SIG-M5 treated with dmso at 0.1 percent for 504 hours (cell line): ENCODE measurements at regions not wholly inside any gene's neighbourhood (a gene's known extent, or its start where the extent isn't known, plus 50 kb on each side); places are given as distances from the start of the nearest gene placed in this dataset.
"Not testable (repeated sequence)": the region's sequence is repeated elsewhere in the genome, so short reads cannot be mapped to it uniquely, and the experiment has no call there.

Experiments used
- DNase-seq: peaks from one replicate; lab custom pipeline; 2025; ENCODE audit not compliant: unreplicated experiment; lab: John Stamatoyannopoulos, UW

DNA sequence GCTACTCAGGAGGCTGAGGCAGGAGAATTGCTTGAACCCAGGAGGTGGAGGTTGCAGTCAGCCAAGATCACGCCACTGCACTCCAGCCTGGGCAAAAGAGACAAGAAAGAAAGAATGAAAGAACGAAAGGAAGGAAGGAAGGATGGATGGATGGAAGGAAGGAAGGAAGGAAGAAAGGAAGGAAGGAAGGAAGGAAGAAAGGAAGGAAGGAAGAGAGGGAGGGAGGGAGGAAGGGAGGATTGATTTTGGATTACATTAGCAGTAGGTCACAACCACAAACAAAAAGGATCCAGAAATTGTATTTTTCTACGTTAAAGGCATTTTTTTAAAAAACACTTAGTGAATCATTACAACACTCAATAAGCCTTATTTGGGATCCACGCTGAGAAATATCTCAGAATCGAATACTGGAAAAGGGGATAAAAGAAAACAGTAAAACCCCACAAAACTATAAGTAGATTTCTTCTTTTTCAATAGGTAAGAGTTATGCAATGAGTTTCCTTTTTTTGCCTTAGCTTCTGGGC is 136.9 kb upstream of the FREM1 start:
- DNase-seq, result no peak

DNA sequence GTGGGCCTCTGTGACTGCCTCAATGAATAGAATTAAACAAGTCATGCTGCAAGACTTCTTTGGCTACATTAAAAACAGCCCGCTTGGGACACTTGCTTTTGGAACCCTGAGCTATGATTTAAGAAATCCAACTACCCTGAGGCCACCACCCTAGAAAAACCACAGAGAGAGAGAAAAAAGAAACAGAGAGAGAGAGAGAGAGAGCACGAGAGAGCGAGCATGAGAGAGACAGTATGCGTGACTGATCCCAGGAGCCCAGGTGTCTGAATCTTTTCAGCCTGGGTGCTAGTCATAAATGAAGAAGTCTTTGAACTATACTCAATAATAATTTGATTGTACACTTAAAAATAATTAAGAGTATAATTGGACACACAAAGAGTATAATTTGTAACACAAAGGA is 123.1 kb upstream of the FREM1 start:
- no peak for DNase-seq

DNA sequence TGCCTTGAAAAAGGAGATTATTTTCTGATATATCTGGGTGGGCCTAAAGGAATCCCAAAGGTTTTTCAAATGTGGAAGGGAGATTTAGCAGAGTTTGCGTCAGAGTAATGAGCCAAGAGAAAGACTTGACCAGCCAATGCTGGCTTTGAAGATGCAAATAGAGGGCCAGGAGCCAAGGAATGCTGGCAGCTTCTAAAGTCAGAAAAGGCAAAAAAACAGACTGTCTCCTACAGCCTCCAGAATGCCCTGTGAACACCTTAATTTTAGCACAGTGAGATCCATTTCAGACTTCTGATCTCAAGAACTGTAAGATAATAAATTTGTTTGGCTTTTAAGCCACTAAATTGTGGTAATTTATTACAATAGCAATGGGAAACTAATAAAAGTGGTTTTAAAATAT is 122.6 kb upstream of the FREM1 start:
- DNase-seq, result no peak

DNA sequence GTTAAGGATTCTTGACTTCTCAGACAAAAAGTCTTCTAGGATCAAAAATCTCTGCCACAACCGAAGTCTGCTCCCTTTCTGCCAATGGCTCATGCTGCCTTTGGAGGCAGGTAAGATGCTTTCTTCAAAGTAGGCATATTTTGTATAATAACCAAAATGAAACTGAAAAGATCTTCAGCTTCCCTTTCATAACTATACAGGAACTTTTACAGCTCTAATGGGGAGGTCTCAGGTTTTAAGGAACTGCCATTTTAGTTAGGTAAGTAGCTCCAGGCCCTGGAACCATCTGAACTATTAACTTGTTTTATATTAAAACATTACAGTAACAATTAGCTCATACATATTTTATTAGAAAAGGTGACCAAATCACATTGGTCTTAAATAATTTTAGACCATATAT is 110.9 kb upstream of the FREM1 start:
- no peak for DNase-seq

DNA sequence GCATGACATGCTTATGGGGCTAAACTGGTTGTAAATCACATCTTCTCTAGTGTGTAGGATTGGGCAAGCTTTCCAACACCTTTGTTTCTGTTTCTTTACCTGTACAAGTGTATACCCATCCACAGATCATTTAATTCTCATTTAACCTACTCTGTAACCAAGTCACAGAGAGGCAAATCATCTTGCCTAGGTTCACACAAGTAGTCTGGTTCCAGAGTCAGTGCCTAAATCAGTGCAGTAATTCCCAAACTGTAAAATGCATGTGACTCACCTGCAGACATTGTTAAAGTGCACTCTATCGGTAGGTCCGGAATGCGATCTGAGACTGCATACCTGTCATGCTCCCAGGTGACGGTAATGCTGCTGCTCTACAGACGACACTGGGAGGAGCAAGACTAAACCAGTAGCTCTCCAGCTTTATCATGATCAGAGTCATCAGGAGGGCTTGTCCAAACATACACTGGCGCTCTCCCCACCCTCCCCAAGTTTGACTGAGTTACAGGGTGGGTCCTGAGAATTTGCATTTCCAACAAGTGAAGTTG is 107.9 kb upstream of the FREM1 start:
- no peak for DNase-seq

DNA sequence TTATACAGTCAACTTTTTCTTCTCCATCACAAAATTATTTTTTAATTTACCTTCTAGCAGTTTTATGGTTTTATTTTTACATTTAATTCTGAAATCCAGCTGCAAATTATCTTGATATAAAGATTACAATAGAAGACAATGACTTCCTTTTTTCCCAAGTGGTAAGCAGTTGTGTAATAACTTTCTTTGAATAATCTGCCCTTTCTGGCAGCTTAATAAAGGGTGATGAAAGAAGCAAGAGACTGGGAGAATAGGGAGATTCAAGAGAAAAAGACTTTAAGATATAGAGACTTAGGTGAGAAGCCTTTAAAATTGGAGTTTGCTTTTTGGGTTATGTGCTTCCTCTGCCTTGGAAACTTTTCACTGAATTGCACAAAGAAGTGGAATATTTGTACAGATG is 100.4 kb upstream of the FREM1 start:
- DNase-seq, result no peak

DNA sequence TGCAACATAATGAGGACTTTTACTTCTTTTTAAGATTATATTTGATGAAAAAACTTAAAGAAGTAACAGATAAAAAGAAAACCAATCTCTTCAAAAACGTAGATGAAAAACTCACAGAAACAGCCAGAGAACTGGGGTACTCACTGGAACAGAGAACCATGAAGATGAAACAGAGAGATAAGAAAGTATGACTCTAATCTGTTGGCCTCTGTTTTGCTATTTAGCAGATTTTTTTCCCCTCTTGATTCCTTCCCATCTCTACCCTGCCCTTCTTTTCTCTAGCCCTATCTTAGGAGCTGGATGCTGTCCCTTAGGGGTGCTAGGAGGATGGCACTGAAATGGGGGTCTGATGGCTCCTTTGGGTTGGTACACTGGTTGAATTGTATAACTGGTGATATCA is 97.5 kb upstream of the FREM1 start:
- DNase-seq, result no peak

DNA sequence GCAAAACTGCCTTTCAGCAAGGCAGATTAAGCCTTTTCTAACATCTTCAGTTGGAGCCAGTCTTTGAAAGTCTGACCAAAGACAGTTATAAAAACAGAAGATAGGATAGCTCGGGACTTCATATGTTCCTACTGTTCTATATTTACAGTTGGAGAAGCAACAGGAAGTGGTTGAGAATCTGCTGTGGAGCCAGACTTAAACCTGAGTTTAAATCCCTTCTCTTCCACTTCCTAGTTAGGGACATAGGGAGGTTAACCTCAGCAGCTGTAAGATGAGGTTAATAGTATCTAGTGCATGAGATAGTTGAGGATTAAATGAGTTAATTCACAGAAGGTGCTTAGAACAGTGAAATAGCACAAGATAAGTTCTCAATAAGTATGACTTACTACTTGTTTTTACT is 84.5 kb upstream of the FREM1 start:
- DNase-seq, result no peak

DNA sequence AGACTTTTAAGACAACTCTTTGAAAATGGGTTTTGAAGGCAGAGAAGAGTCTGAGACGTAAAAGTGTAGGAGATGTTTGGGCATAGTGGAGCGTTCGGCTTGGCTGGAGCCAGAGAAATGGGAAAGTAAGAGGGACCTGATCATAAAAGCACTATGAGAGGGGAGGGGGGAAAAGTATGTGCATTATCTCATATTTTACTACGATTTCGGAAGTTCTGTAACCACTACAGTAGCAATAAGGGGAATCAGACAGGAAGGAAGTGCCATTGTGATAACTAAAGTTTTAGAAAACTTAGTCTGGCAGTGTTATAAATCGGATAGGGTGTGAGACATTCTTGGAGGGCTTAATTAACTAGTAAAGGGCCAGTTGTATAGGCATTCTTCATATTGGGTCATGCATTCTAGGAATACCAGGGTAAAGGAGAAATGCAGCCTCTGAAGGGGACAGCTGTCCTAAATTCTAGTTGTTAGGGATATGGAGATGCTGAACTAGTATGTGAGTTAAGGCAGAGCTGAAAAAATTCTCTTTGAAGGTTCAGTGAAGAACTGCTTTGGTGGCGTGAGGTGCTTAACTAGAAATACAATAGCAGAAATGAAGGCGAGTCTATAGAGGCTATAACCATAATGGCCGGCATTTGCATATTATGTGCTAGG is 83.8 kb upstream of the FREM1 start:
- DNase-seq, result no peak

DNA sequence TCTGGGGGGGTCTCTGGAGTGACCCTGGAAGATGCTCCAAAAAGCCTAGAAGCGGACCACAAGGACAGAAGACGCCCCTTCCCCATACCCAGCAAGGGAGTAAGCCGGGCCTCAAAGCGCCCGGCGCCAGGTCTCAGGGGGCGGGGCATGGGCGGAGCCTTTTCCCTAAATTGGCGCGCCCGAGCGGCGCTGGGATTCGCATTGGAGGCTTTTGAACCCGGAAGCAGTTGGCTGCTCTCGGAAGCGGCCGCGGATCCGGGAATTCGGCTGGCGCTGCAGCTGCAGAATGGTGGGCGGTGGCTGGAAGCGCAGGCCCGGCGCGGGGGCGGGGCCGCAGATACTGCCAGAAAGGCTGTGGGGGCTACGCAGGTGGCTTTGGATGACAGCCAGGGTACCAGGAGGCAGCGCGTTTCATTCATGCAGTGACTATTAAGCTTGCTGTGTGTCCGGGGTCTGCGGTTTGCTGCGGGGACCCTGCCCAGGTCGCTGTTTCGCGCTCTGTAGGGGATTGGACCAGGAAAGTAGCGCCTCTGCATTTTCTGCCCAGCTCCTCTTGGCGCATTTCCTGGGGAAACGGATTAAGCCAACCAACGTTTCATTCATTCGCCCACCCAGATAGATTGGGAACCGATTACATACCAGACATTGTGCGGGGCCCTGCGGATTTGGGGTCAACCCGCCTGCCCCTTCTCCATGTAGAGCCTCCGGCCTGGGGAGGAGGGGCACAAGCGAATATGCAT is 83.0 kb upstream of the FREM1 start:
- no peak for DNase-seq

DNA sequence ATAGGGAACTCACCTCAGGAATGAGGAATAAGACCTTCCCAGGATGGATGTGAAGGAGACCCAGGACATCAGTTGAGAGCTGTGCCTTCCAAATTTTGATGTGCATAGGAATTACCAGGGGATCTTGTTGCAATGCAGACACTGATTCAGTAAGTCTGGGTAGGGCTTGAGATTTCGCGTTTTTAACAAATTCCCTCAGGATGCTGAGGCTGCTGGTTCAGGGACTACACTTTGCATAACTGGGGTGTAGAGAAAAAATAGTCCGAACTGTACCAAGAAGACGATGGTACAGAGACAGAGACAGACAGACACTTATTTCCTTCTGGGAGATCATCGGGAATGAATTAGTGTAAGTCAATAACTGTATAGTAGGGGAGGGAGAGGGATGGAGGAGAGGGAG is 82.3 kb upstream of the FREM1 start:
- DNase-seq, result no peak

DNA sequence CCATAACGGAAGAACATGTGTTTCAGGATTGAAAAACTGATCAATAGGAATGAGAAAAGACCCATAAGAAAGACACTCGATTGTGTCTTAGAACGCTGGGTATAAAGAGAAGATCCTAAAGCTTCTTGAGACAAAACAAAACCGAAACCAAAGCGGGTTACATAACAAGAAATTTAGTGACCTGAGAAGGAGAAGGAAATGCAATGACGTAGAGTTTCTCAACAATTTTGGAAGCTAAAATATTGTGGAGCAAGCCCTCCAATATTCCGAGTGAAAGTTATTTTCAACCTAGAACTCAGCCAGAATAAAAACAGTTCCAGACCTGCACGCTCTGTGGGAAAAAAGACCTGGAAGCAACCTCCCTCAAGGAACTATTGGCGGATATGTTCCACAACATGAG is 81.9 kb upstream of the FREM1 start:
- DNase-seq, result no peak

DNA sequence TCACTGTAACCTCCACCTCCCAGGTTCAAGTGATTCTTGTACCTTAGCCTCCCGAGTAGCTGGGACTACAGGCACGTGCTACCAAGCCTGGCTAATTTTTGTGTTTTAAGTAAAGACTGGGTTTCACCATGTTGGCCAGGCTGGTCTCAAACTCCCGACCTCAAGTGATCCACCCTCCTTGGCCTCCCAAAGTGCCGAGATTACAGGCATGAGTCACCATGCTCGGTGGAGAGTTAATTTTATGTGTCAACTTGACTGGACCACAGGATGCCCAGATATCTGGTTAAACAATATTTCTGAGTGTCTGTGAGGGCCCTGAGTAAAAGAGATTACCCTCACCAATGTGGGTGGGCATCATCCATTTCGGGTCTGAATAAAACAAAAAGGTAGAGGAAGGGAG is 80.4 kb upstream of the FREM1 start:
- DNase-seq, result not testable (repeated sequence)

DNA sequence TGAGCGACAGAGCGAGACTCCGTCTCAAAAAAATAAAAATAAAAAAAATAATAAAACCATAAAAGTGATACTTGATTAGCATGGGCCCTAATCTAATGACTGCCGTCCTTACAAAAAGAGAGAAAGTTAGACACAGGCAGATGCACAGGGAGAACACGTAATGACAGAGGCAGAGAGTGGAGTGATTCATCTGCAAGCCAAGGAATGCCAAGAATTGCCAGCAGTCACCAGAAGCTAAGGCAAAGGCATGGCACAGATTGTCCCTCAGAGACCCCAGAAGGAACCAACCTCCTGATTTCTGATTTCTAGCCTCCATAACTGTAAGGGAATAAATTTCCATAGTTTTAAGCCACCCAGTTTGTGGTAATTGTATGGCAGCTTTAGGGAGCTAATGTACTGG is 79.6 kb upstream of the FREM1 start:
- no peak for DNase-seq

DNA sequence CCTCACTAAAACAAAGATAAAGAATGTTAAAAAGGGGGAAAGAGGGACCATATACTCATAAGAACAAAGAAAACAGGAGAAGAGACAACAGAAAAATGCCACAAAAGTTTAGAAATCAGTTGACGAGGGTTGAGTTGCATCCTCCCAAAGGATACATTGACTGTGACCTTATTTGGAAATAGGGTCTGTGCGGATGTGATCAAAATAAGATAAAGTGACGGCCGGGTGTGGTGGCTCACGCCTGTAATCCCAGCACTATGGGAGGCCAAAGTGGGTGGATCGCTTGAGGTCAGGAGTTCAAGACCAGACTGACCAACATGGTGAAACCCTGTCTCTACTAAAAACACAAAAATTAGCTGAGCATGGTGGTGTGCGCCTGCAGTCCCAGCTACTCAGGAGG is 79.1 kb upstream of the FREM1 start:
- DNase-seq, result not testable (repeated sequence)

DNA sequence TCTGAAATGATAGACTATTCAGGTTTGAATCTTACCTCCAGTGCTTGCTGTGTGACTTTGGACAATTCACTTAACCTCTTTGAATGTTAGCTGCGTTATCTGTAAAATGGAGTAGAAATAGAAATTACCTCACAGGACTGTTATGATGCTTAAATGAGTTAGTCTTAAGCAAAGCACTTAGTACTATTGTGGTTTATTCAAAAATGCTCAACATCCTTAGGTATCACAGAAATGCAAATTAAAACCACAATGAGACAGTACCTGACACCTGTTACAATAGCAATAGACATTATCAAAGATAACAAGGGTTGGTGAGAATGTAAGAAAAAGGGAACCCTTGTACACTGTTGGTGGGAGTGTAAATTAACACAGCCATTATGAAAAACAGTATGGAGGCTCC is 77.6 kb upstream of the FREM1 start:
- DNase-seq, result no peak

DNA sequence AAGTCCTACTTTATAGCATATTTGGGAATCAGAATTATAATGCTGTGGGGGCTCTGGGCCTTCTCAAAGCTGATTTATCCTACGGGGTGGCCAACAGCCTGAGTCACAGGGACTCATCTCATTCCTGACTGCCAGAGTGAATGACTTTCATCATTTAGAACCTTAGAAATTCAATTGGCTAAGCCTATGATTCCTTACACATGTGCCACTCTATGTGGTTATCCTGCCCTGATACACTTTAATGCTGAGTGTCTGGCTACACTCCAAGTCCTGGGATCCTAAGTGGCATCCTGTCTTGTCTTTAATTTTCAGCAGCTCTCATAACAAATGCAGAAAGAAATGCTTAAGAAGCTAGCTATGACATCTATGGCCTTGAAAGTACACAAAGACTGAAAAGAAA is 75.2 kb upstream of the FREM1 start:
- DNase-seq, result no peak

DNA sequence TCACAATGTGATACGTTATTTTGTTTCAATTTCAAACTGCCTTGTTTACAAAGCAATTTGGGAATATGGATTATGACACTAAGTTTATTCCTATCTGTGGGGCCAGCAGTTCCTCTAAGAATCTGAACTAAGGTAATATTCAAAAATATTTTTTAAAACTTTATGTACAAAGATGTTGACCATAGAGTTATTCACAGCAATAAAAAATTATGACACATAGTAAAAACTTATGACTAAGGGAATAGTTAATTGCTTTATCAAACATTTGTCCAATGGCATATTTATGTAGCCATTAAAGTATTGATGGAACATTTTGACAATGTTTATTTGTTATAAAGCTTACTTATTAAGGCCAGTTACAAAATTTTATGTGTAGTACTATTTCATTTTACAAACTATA is 73.4 kb upstream of the FREM1 start:
- no peak for DNase-seq

DNA sequence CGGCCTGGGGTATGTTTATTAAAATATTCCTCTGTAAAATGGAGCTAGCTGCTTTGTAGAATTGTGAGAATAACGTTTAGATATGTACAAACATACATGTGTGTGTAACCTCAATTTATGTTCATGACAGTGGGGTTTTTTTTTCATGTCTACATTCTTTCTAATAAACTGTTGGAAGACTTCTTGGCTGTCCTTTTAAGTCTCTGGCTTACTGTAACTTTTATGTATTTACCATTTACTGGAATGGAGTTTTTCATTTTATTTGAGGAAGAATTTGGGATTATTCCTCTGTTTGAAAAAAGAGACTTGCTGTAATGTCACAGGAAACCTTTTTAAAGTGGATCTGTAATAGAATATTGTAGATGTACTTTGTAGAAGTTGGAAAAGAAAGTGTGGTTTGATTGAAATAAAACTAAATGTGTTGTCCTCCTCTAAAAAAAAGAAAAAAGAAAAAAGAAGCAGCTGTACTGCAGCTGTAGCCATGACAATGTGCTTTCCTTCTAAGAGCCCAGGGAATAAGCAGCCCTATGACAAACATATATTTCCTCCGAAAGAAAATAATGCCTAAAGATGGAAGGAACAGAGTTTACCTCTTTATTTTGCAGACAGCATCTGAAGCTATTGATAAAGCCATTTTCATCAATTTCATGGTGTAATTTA is 71.2 kb upstream of the FREM1 start:
- no peak for DNase-seq

DNA sequence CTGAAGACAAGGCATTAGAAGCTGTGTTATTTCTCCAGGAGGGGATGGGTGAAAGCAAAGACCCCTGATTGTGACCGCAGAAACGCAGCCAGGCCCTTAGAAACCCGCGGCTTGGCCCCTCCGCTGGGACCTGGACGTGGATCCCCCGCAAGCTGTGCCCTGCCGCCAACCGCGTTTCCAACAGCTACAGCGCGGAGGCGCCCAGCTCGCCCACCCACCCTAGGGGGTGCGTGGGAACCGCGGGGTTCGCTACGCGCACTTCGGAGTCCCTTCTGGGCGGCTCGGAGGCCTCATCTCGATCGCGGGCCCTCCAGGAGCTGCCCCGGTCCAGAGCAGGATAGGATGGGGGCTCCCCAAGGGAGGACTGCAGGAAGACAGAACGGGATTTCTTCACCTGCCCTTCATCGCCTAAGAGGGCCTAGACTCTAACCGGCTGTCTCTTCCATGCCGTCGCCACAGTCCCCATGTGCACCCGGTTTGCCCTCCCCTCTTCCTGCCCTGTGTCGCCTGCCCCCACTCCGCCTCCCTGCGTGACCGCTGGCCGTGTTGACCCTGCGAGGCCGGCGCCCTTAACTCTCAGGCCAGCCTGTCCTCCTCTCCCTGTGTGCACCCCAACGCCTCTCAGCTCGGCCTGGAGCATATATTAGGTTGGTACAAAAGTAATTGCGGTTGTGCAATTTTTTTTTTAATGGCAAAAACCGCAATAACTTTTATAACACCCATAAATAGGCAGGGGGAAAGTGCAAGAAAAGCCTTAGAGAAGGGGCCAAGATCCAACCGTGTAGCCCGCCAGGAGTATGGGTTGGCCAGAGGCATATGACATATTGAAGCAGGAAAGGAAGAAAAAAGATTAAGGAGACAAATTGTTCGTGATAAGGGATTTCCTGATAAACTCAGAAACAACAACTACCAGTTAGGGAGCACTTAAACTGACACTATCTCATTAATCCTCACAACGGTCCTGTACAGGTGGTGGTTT is 68.1 kb upstream of the FREM1 start:
- DNase-seq, result no peak
